ENCODE measurements at regions not wholly inside any gene's neighbourhood (a gene's known extent, or its start where the extent isn't known, plus 50 kb on each side); places are given as distances from the start of the nearest gene placed in this dataset.

DNA sequence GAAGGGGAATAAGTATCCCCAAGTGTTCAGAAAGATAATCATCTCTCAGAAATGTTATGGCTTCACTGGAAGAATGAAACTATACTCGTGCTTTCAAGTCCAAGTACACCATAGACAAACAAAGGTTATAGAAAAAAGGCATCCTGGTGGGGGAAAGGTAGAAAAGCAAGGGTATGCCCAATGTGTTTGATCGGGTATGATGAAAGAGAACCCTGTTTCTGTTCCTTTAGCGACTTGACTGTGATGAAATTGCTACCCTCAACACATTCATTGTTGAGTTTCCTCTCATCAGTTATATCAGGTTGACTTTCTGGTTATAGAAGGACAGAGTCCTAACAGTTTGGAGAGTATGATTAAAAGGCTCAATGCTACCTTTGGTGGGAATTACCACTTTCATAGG, 464.3 kb downstream of the GRXCR1 start:
- H3K9ac ChIP-seq (ENCODE audit: insufficient read depth, low read length) = no peak overlapping the region
- no peak for DNase-seq (ENCODE audit: low read depth in 2 of 2)
- no peaks in the 10 kb centered on the region for H3K9me3 ChIP-seq (ENCODE audit: control insufficient read depth, insufficient read depth, low read depth, low read length)
- H3K4me2 ChIP-seq (ENCODE audit: extremely low read depth, insufficient read depth, low read length) = no peak overlapping the region
- H3K4me3 ChIP-seq (replicated peaks in 1 of 4; ENCODE audit: control extremely low read depth in 1 of 4, insufficient read depth in 1 of 4, low read depth in 3 of 4, low read length in 4 of 4) = no peak overlapping the region
- H3K27me3 ChIP-seq (ENCODE audit: control insufficient read depth, insufficient read depth, low read length) = no peaks in the 10 kb centered on the region
- H2AFZ ChIP-seq (ENCODE audit: low read length) = no peak overlapping the region
- H3K27ac ChIP-seq (ENCODE audit: insufficient read depth, low read length) = no peak overlapping the region
- no peaks in the 10 kb centered on the region for H3K79me2 ChIP-seq (ENCODE audit: control insufficient read depth, insufficient read depth, low read length)
- H3K36me3 ChIP-seq (ENCODE audit: control insufficient read depth, insufficient read depth, low read length) = no peaks in the 10 kb centered on the region
- TF ChIP-seq EZH2 (IDR thresholded peaks at IDR 0.05; ENCODE audit: low read length, missing control alignments) = no peak
- no peaks in the 10 kb centered on the region for H4K20me1 ChIP-seq (ENCODE audit: control insufficient read depth, extremely low read depth, insufficient read depth, low read length)
- H3K4me1 ChIP-seq (ENCODE audit: control insufficient read depth, extremely low read depth, insufficient read depth, low read length) = peaks cover 2% of the 10 kb centered on the region

DNA sequence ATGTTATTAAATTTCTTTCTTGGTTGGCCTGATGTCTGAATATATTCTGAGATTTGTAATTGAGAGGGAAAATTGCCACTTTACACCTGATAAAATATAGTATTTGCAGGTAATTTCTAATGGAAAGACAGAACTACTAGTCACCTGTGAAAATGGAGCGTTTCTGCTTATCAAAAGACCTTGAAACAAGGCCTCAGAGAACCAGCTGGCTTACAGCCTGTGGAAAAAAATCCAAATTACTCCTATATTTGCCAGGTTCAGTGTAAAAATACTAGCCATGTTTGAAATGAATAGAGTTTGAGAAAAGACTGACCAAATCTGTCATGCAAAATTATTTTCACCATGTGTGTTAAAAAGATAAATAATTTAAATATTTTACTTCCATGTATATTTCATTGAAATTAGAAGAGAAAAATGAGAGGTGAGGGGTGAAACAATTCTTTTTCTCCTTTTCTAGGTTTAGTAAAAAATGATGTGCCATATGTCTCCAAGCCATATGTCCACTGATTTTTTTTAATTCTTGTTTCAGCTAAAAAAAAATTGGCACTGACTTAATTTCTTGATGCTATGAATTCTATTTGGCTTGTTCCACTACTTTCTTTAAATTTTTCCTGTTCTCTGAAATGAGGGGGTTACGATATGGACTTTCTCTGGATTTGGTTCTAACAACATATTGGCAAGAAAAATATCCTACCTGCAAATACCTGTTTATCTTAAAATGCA, 464.9 kb downstream of the GRXCR1 start:
- no peak overlapping the region for H2AFZ ChIP-seq (ENCODE audit: low read length)
- no peak overlapping the region for H3K4me2 ChIP-seq (ENCODE audit: extremely low read depth, insufficient read depth, low read length)
- H3K27me3 ChIP-seq (ENCODE audit: control insufficient read depth, insufficient read depth, low read length) = no peaks in the 10 kb centered on the region
- H3K36me3 ChIP-seq (ENCODE audit: control insufficient read depth, insufficient read depth, low read length) = no peaks in the 10 kb centered on the region
- peaks cover 2% of the 10 kb centered on the region for H3K4me1 ChIP-seq (ENCODE audit: control insufficient read depth, extremely low read depth, insufficient read depth, low read length)
- H3K9ac ChIP-seq (ENCODE audit: insufficient read depth, low read length) = no peak overlapping the region
- H3K9me3 ChIP-seq (ENCODE audit: control insufficient read depth, insufficient read depth, low read depth, low read length) = no peaks in the 10 kb centered on the region
- H3K27ac ChIP-seq (ENCODE audit: insufficient read depth, low read length) = no peak overlapping the region
- TF ChIP-seq CTCF (conservative IDR thresholded peaks at IDR 0.05 in 1 of 2, IDR thresholded peaks at IDR 0.05 in 1 of 2; ENCODE audit: low read depth in 1 of 2, low read length in 2 of 2) (no peak), EZH2 (IDR thresholded peaks at IDR 0.05; ENCODE audit: low read length, missing control alignments) (no peak)
- no peaks in the 10 kb centered on the region for H4K20me1 ChIP-seq (ENCODE audit: control insufficient read depth, extremely low read depth, insufficient read depth, low read length)
- no peak overlapping the region for H3K4me3 ChIP-seq (replicated peaks in 1 of 4; ENCODE audit: control extremely low read depth in 1 of 4, insufficient read depth in 1 of 4, low read depth in 3 of 4, low read length in 4 of 4)
- no peak for DNase-seq (ENCODE audit: low read depth in 2 of 2)
- no peaks in the 10 kb centered on the region for H3K79me2 ChIP-seq (ENCODE audit: control insufficient read depth, insufficient read depth, low read length)

GRCh38 chr4:43360296-43360695, 467.8 kb downstream of the GRXCR1 start:
- Histone ChIP-seq H2AFZ (ENCODE audit: low read length) (no peak overlapping the region), H3K27ac (ENCODE audit: insufficient read depth, low read length) (no peak overlapping the region), H3K4me2 (ENCODE audit: extremely low read depth, insufficient read depth, low read length) (no peak overlapping the region), H4K20me1 (ENCODE audit: control insufficient read depth, extremely low read depth, insufficient read depth, low read length) (no peaks in the 10 kb centered on the region), H3K27me3 (ENCODE audit: control insufficient read depth, insufficient read depth, low read length) (no peaks in the 10 kb centered on the region), H3K9me3 (ENCODE audit: control insufficient read depth, insufficient read depth, low read depth, low read length) (no peaks in the 10 kb centered on the region), H3K4me1 (ENCODE audit: control insufficient read depth, extremely low read depth, insufficient read depth, low read length) (no peaks in the 10 kb centered on the region), H3K4me3 (replicated peaks in 1 of 4; ENCODE audit: control extremely low read depth in 1 of 4, insufficient read depth in 1 of 4, low read depth in 3 of 4, low read length in 4 of 4) (no peak overlapping the region), H3K36me3 (ENCODE audit: control insufficient read depth, insufficient read depth, low read length) (no peaks in the 10 kb centered on the region), H3K9ac (ENCODE audit: insufficient read depth, low read length) (no peak overlapping the region), H3K79me2 (ENCODE audit: control insufficient read depth, insufficient read depth, low read length) (no peaks in the 10 kb centered on the region)
- DNase-seq (ENCODE audit: low read depth in 2 of 2) = no peak
- TF ChIP-seq EZH2 (IDR thresholded peaks at IDR 0.05; ENCODE audit: low read length, missing control alignments) (no peak), CTCF (conservative IDR thresholded peaks at IDR 0.05 in 1 of 2, IDR thresholded peaks at IDR 0.05 in 1 of 2; ENCODE audit: low read depth in 1 of 2, low read length in 2 of 2) (no peak)
